ENCODE measurements at regions not wholly inside any gene's neighbourhood (a gene's known extent, or its start where the extent isn't known, plus 50 kb on each side); places are given as distances from the start of the nearest gene placed in this dataset.
"Not testable (repeated sequence)": the region's sequence is repeated elsewhere in the genome, so short reads cannot be mapped to it uniquely, and the experiment has no call there.

DNA sequence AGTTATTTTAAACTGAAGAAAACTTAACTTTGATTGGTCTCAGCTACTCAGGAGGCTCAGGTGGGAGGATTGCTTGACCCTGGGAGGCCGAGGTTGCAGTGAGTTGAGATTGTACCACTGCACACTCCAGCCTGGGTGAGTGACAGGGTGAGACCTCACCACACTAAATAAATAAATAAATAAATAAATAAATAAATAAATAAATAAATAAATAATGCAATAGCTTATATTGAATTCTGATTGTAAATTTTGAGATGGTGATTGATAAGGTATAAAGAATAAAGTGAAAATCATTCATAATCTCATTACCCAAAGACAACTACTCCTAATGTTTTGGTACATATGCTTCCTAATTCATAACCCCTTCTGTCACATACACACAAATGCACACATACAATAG, 58.1 kb downstream of the TUBA3C start:
- DNase-seq (ENCODE audit: low read depth in 2 of 2): no peak

DNA sequence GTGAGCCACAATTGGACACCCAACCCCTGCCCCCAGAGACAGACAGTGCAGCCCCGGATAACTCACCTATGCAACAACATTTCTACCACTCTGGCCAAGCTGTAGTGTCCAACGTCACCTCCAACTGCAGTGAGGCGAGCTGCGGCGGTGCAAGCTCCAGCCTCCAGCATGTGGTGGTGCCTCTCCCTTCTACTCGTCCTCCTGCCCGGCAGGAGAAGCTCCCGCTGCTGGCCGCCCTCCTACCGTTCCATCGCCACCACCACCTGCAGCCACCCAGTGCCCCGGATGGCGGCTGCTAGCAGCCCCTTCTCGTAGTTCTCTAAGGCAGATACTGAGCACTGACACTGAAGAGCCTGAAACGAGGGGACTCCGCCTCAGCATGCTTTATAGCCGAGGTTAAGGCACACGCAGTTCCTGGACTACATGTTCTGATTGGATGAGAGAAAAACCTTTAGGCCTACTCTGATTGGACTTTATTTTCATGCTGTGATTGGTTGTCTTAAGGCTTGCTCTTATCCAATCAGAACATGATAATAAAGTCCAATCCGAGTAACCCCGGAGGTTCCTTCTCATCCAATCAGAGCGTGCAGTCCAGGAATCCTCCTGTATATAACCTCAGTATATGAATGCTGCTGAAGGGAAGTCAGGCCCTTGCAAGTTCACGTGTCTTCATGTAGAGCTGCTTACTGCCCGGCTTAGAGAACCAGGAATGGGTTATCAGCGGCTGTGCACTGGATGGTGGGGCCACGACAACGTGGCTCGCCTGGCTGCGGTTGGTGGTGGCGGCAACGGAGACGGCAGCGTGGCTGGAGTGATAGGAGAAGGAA, 63.5 kb downstream of the TUBA3C start:
- DNase-seq (ENCODE audit: low read depth in 2 of 2): no peak

DNA sequence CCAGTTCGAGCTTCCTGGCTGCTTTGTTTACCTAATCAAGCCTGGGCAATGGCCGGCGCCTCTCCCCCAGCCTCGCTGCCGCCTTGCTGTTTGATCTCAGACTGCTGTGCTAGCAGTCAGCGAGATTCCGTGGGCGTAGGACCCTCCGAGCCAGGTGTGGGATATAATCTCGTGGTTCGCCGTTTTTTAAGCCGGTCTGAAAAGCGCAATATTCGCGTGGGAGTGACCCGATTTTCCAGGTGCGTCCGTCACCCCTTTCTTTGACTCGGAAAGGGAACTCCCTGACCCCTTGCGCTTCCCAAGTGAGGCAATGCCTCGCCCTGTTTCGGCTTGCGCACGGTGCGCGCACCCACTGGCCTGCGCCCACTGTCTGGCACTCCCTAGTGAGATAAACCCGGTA, 72.4 kb downstream of the TUBA3C start:
- DNase-seq (ENCODE audit: low read depth in 2 of 2): not testable (repeated sequence)

GRCh38 chr13:19103140-19103539, 78.5 kb downstream of the TUBA3C start:
- no peak for DNase-seq (ENCODE audit: low read depth in 2 of 2)

- DNase-seq (ENCODE audit: low read depth in 2 of 2): no peak
Measured at GRCh38 chr13:19093369-19093768, 88.3 kb downstream of the TUBA3C start.

- DNase-seq (ENCODE audit: low read depth in 2 of 2): no peak
Measured at GRCh38 chr13:19090495-19090894, 91.1 kb downstream of the TUBA3C start.

DNA sequence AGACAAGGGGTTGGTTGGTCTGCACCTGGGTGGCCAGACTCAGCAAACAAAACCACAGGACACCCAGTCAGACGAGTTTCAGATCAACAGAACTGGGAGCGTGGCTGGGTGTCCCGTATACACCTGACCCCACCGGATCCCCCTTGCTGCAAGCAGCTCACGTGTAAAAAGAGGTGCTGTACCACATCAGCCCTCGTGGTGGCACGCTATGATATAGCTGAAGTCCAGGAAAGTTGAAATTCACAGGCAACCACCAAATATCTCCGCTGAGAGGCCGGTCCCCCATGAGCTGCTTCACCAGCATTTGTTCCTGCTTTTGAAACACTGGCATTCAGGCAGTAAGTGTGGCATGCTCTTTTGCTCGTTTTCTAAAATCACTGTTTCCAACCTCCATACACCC, 92.3 kb downstream of the TUBA3C start:
- no peak for DNase-seq (ENCODE audit: low read depth in 2 of 2)

DNA sequence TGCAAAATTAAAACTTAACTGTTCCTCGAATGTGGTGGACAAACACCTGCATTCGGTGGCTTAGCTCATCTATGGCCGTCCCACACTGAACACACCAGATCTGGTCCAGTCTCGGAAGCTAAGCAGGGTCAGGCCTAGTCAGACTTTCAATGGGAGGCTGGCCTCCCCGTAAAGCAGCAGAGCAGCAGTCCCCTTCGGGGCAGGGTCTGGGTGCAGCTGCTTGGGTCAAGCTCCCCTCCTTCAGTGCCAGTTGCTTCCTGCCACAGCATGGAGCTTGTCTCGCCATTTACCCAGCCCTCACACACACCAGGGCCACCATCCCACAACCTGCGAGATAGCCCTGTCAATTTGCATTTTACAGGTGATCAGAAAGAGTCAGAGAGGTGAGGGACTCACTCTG, 93.2 kb downstream of the TUBA3C start:
- DNase-seq (ENCODE audit: low read depth in 2 of 2): no peak

- no peak for DNase-seq (ENCODE audit: low read depth in 2 of 2)
Measured at GRCh38 chr13:19085876-19086275, 95.7 kb downstream of the TUBA3C start.

DNA sequence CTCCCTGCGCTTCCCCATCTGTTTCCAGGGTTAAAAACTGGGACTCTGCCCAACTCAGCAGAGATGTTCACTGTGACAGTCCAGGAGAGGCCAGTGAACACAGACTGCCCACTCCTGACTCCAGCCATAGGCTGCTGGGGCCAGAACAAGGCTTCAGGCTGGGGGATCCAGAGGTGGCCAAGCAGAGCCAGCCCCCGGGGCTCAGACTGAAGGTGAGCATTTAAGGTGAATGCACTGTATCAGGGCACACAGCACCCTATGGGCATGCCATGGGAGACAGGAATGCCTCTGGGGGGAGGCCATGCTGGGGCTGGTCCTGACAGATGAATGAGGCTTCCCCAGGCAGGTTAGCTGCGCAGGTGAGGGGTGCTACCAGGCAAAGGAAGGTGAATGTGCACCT, 96.4 kb downstream of the TUBA3C start:
- no peak for DNase-seq (ENCODE audit: low read depth in 2 of 2)

GRCh38 chr13:19083340-19083739, 98.3 kb downstream of the TUBA3C start:
- no peak for DNase-seq (ENCODE audit: low read depth in 2 of 2)

- no peak for DNase-seq (ENCODE audit: low read depth in 2 of 2)
Measured at GRCh38 chr13:19075418-19075817, 106.2 kb downstream of the TUBA3C start.

- no peak for DNase-seq (ENCODE audit: low read depth in 2 of 2)
Measured at GRCh38 chr13:19074519-19074918, 107.1 kb downstream of the TUBA3C start.

DNA sequence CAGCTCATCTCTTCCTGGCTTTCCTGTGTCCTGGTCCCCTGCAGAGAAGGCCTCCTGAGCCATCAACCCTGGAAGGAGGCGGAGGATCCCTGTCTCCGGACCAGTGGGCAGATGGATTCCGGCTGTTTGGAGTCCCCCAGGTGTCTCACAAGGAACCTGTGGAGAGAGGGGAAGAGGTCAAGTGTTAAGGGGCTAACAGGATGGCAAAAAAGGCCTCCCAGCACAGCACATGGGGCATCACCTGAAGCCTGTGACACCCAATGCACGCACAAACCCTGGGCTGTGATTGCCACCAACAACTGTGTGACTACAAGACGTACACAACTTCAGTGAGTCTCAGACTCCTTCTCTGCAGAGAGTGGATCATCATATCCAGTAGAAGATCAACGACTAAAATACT, 107.5 kb downstream of the TUBA3C start:
- DNase-seq (ENCODE audit: low read depth in 2 of 2): not testable (repeated sequence)

- DNase-seq (ENCODE audit: low read depth in 2 of 2): not testable (repeated sequence)
Measured at GRCh38 chr13:19072956-19073706, 108.5 kb downstream of the TUBA3C start.

- DNase-seq (ENCODE audit: low read depth in 2 of 2): no peak
Measured at GRCh38 chr13:19072543-19072942, 109.1 kb downstream of the TUBA3C start.

DNA sequence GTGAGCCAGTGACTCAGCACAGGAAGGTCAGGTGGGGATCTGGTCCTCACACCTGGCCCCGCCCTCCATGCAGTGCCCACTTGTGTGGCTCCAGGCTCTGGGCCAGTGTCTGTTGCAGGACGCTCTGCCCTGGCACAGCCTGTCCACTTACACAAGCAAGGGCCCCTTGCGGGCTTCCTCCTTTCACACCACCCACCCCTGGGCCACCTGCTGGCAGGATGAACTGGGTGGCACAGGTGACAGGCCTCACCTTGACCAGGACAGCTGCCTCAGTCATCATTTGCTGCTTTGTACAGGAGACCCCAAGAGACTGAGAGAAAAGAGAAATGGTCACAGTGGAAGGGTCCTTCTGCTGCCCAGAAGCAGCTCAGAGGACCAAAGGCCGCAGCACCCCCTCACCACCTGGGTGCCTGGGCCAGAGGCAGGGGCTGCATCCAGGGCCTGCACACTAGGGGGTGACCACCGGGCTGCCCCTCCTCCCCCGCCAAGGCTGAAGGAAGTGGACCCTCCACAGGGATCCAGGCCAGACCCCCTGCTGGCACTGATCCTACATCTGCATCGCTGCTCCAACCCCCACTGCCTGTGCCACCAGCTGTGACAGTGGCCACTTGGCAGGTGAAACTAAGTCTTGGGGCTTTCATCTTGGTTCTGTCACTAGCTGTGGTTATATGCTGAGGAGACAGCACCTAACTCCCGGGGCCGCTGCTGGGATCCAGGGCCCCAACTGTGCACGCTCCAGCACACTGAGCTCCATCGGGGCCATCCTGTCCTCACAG, 110.3 kb downstream of the TUBA3C start:
- DNase-seq (ENCODE audit: low read depth in 2 of 2): no peak

- DNase-seq (ENCODE audit: low read depth in 2 of 2): no peak
Measured at GRCh38 chr13:19070398-19070735, 111.3 kb downstream of the TUBA3C start.

- DNase-seq (ENCODE audit: low read depth in 2 of 2): no peak
Measured at GRCh38 chr13:19069684-19070397, 111.8 kb downstream of the TUBA3C start.

- no peak for DNase-seq (ENCODE audit: low read depth in 2 of 2)
Measured at GRCh38 chr13:19068691-19069090, 112.9 kb downstream of the TUBA3C start.

DNA sequence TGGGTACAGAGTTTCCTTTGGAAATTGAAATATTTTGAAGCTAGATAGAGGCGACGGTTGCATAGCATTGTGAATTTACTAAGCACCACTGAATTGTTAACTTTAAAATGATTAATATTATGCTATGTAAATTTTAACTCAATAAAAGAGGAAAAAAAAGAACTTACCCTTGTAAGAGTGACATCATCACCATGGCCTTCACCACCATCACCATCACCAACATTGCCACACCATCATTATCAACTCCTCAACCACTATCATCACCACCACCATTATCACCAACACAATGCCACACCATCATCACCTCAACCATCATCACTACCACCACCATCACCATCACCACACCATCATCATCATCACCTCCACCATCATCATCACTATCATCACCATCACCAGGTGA, 113.9 kb downstream of the TUBA3C start:
- DNase-seq (ENCODE audit: low read depth in 2 of 2): no peak

GRCh38 chr13:19062801-19063200, 118.8 kb downstream of the TUBA3C start:
- no peak for DNase-seq (ENCODE audit: low read depth in 2 of 2)
